ENCODE measurements at regions not wholly inside any gene's neighbourhood (a gene's known extent, or its start where the extent isn't known, plus 50 kb on each side); places are given as distances from the start of the nearest gene placed in this dataset.

DNA sequence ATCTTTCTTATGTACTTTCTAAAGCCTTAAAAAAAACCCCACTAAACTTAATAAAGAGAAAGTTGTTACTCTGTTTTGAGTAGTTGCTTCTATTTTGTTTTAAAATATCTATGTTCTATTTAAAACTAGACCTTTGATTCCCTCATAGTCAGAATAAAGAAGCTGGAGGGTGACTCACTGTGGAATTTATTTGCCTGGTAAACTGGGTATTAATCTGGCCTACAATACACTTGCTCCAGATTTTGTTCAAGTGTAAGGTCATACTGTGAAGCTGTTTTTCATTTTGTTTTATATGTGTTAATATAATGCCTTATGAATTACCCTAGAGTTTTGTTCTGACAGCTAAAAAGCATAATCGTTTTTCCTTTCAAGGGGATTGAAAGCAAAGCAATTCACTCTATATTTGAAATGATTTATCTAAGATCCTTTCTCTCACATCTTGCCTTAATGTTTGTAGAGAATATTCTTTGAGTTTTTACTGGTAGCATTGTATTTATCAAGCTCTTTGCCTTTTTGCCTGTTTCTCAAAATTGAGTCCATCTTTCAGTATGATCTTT, 277.4 kb upstream of the PITX2 start:
- Histone ChIP-seq H3K9me3 (replicated peaks in 1 of 2; ENCODE audit: control insufficient read depth in 1 of 2, insufficient read depth in 1 of 2, low read length in 2 of 2) (no peaks in the 10 kb centered on the region), H3K79me2 (ENCODE audit: insufficient read depth, low read length) (no peaks in the 10 kb centered on the region), H3K9ac (ENCODE audit: insufficient read depth, low read length, poor library complexity, severe bottlenecking) (no peak overlapping the region), H3K4me2 (replicated peaks; ENCODE audit: extremely low read depth, low read length, poor library complexity, severe bottlenecking) (no peak overlapping the region), H3K4me1 (ENCODE audit: control insufficient read depth in 1 of 2, insufficient read depth in 2 of 2, low read length in 2 of 2) (no peaks in the 10 kb centered on the region), H3K27ac (ENCODE audit: low read depth in 1 of 2, low read length in 2 of 2) (no peak overlapping the region), H4K20me1 (ENCODE audit: insufficient read depth, low read length) (no peaks in the 10 kb centered on the region), H3K4me3 (replicated peaks in 1 of 3; ENCODE audit: low read depth in 2 of 3, low read length in 3 of 3) (no peak overlapping the region), H2AFZ (ENCODE audit: insufficient read depth, low read depth, low read length, poor library complexity, severe bottlenecking) (no peak overlapping the region), H3K36me3 (replicated peaks in 1 of 2; ENCODE audit: control insufficient read depth in 1 of 2, insufficient read depth in 2 of 2, low read length in 2 of 2) (no peaks in the 10 kb centered on the region), H3K27me3 (ENCODE audit: control insufficient read depth in 2 of 2, insufficient read depth in 2 of 2, low read length in 2 of 2) (no peaks in the 10 kb centered on the region)
- no peak overlapping the region for H3K4me3 Mint-ChIP-seq
- DNase-seq = no peak
- no peaks in the 10 kb centered on the region for H3K4me1 Mint-ChIP-seq
- intact Hi-C loops (cut with micrococcal nuclease) = no loop called here
- H3K9me3 Mint-ChIP-seq = peaks cover 0 to 1% (median 0%) of the 10 kb centered on the region in 7 donors
- WGBS (ENCODE audit: insufficient coverage) = no CpG with 5 or more reads among the region's 1 CpG
- H3K27ac Mint-ChIP-seq = no peak overlapping the region
- TF ChIP-seq, protein P1, sequence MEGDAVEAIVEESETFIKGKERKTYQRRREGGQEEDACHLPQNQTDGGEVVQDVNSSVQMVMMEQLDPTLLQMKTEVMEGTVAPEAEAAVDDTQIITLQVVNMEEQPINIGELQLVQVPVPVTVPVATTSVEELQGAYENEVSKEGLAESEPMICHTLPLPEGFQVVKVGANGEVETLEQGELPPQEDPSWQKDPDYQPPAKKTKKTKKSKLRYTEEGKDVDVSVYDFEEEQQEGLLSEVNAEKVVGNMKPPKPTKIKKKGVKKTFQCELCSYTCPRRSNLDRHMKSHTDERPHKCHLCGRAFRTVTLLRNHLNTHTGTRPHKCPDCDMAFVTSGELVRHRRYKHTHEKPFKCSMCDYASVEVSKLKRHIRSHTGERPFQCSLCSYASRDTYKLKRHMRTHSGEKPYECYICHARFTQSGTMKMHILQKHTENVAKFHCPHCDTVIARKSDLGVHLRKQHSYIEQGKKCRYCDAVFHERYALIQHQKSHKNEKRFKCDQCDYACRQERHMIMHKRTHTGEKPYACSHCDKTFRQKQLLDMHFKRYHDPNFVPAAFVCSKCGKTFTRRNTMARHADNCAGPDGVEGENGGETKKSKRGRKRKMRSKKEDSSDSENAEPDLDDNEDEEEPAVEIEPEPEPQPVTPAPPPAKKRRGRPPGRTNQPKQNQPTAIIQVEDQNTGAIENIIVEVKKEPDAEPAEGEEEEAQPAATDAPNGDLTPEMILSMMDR (IDR thresholded peaks at IDR 0.05) = no peak
- peaks cover 0 to 5% (median 0%) of the 10 kb centered on the region in 3 donors for H3K27me3 Mint-ChIP-seq (ENCODE audit: low read depth in 3 of 3)
- no peaks in the 10 kb centered on the region for H3K36me3 Mint-ChIP-seq

DNA sequence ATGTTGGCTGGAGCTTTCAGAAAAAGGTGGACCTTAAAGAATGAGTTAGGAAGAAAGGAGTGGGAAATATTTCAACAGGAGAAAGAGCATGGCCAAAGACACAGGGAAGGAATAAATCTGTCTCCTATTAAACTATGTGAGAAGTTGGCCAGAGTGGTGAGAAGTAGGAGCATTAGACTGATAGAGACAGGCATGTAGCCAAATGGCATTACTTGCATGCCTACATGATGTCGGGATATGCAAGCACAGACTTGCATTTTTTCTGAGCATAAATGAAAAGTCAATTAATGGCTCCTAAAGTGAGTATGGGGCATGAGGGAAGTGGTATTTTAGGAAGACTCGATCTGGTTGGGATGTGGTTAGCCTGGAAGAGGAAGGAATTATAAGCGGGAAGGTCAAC, 279.6 kb upstream of the PITX2 start:
- Histone ChIP-seq H3K4me1 (ENCODE audit: control insufficient read depth in 1 of 2, insufficient read depth in 2 of 2, low read length in 2 of 2) (no peaks in the 10 kb centered on the region), H3K79me2 (ENCODE audit: insufficient read depth, low read length) (no peaks in the 10 kb centered on the region), H4K20me1 (ENCODE audit: insufficient read depth, low read length) (no peaks in the 10 kb centered on the region), H3K9me3 (replicated peaks in 1 of 2; ENCODE audit: control insufficient read depth in 1 of 2, insufficient read depth in 1 of 2, low read length in 2 of 2) (no peaks in the 10 kb centered on the region), H3K27ac (ENCODE audit: low read depth in 1 of 2, low read length in 2 of 2) (no peak overlapping the region), H3K27me3 (ENCODE audit: control insufficient read depth in 2 of 2, insufficient read depth in 2 of 2, low read length in 2 of 2) (no peaks in the 10 kb centered on the region), H3K36me3 (replicated peaks in 1 of 2; ENCODE audit: control insufficient read depth in 1 of 2, insufficient read depth in 2 of 2, low read length in 2 of 2) (no peaks in the 10 kb centered on the region), H2AFZ (ENCODE audit: insufficient read depth, low read depth, low read length, poor library complexity, severe bottlenecking) (no peak overlapping the region), H3K4me2 (replicated peaks; ENCODE audit: extremely low read depth, low read length, poor library complexity, severe bottlenecking) (no peak overlapping the region), H3K9ac (ENCODE audit: insufficient read depth, low read length, poor library complexity, severe bottlenecking) (no peak overlapping the region), H3K4me3 (replicated peaks in 1 of 3; ENCODE audit: low read depth in 2 of 3, low read length in 3 of 3) (no peak overlapping the region)
- TF ChIP-seq, protein P1 (IDR thresholded peaks at IDR 0.05) = no peak
- H3K27ac Mint-ChIP-seq = no peak overlapping the region
- peaks cover 0 to 4% (median 0%) of the 10 kb centered on the region in 7 donors for H3K9me3 Mint-ChIP-seq
- no peaks in the 10 kb centered on the region for H3K36me3 Mint-ChIP-seq
- intact Hi-C loops (cut with micrococcal nuclease) = no loop called here
- H3K4me1 Mint-ChIP-seq = no peaks in the 10 kb centered on the region
- DNase-seq = no peak
- 40% methylated on average over 3 of the region's 3 CpGs for WGBS (ENCODE audit: insufficient coverage)
- H3K4me3 Mint-ChIP-seq = no peak overlapping the region
- H3K27me3 Mint-ChIP-seq (ENCODE audit: low read depth in 3 of 3) = peaks cover 0 to 5% (median 1%) of the 10 kb centered on the region in 3 donors

Measured in CD14-positive monocyte (primary cell).